T-helper 9 cell (primary cell): ENCODE measurements at regions not wholly inside any gene's neighbourhood (a gene's known extent, or its start where the extent isn't known, plus 50 kb on each side); places are given as distances from the start of the nearest gene placed in this dataset.
"Not testable (repeated sequence)": the region's sequence is repeated elsewhere in the genome, so short reads cannot be mapped to it uniquely, and the experiment has no call there.

ENCODE experiments used
- DNase-seq: peaks from one replicate; pipeline ENCODE4 v3.0.0-alpha.2; 2020

DNA sequence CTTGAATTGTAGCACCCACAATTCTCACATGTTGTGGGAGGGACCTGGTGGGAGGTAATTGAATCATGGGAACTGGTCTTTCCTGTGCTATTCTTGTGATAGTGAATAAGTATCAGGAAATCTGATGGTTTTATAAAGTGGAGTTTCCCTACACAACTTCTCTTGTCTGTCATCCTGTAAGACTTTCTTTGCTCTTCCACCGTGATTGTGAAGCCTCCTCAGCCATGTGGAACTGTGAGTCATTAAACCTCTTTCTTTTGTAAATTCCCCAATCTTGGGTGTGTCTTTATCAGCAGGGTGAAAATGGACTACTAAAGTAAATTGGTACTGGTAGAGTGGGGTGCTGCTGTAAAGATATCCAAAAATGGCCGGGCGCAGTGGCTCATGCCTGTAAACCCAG is 215.6 kb downstream of the LIG4 start:
- no peak for DNase-seq

DNA sequence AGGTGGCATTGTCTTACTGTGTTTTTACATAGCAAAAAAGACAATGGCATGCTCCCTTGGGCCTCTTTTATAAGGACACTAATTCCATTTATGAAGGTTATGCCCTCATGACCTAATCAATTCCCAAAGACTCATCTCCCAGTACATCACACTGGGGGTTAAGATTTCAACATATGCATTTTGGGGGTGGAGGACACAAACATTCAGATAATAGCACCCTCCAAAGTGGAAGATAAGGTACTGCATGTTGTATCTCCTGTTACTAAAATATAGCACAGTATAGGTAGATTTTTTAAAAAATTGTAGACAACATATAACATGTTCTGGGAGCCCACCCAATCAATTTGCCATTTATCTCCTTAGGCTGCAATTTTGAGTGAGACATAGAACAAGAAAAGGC is 221.2 kb downstream of the LIG4 start:
- no peak for DNase-seq

DNA sequence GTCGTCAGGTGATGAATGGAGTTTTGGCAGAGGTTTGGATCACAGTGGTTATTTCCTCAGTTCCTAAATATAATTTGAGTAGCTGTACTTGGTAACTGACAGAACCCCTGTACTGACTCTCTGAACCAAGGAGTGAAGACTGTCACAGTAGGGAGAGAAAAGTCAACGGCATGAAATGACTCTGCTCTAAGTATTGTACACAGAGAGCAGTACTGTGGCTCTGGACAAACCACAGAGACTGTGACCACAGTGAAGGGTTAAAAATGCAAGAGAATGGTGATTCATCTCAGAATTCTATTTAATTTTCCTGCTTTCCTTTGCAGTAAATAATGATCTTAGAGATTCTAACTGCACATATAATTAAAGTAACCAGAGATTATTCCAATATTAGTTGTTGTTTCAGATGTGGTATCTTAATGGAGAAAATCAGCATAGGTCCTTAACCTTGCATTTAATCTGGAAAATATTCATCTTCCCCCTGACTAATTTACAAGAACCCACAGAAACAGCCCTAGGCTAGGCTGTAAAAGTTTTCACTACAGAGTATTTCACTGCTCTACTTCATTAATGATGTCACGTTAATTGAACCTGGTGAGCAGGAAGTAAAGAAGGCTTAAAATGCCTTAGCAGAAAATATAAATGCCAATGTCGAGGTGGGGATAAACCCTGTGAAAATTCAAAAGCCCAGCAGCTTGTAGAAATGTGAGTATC is 221.9 kb downstream of the LIG4 start:
- no peak for DNase-seq

DNA sequence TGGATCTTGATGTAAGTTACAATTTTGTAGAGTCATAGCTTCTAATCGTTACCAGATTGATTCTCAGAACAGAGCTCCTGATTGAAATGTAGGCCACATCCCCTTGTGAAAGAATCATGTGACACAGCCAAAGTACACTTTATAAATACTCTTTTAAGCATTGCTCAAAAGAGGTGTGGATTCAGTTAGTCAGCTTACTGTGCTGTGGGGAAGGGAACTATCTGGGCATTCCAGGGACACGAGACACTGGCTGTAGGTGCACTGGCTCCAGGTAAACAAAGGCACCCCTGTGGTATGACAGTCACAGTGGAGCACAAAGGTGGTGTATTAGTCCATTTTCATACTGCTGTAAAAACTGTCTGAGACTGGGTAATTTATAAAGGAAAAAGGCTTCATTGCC is 222.8 kb downstream of the LIG4 start:
- DNase-seq, result no peak

DNA sequence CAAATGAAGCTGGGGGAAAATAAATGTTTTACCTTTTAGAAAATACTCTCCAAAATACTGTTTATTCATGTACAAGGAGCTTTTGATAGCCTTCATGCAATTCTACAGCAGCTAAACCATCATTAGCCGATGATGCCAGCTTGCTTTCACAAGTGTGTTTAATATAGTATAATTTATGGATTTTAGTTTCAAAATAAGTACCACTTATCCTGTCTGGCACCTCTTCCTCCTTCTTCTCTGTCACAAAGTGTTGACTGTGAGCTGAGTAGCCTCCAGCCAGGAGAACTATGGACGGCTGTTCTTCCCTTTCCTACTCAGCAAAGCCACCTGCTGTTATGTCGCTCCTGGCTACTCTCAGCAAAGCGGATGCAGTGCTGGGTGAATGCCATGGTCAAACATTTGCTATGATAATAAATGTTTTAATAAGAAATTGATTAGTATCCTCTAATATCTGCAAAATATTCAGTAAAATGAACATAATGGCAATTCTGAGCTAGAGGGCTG is 238.2 kb downstream of the LIG4 start:
- no peak for DNase-seq

DNA sequence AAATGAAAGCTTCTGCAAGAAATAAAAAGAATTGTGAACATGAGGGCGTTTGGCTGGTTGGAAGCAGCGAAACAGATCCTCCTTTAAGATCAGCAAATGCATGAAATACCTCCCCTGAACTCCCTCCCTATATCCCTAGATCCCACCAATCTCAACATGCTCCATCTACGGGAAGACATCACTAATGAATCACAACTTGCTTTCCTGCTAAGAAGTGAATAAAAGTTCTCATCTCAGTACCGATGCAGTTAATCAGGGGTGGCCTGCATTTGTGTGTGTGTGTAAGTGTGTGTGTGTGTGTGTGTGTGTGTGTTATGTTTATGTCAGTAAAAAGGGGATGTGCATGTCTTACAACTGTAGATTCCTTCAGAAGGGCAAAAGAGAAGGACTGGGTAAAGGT is 238.7 kb downstream of the LIG4 start:
- no peak for DNase-seq

DNA sequence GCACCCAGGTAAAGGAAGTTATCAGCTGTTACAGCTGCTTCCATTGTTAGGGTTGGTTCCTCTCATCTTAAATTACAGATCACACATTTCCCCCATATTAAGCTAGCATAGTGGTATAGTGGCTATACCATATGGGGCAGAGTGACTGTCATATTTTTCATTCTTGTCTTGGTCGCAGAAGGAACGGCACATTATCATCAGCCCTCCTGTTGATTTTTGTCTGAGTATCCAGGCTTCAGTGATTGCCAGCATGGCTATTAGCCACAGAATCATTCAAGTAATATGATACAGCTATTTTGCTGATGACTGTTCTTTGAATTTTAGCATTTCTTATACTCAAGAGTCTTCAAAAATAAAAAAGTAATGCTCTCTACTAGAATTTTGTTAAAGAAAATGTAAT is 240.9 kb downstream of the LIG4 start:
- no peak for DNase-seq

DNA sequence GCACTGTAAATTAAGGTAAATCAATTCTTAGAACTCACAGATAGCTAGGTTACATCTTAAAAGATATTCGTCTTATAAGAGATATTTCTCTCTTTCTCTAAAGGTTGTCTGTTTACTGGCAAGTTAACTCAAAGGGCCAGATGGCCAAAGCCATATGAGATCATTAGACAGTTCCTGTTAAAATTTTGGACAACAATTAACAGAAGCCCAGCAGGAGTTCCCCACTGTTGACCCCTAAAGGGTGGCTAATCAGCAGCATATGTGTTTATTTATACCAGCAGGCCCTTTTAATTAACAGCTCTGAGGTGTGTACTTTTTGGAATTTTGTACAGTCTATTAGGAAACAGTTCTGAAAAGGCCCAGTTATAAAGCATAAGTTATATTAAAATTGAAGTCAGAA is 245.8 kb downstream of the LIG4 start:
- no peak for DNase-seq

DNA sequence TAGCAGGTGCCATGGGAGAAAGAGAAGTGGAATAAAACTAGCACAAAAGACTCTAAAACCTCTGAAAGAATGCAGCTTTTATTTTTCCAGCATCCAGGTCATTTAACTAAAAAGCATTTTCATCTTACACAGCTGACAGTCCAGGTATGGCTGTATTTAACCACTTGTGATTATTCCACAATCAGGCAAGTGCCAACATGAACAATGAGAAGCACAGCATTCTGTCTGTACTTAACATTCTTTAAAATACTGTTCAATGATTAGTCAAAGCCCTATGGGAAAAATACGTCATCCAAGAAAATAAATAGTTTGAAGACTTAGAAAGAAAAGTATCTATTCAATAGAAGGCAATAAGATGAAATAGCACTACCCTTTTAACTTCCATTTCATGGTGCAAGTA is 246.9 kb downstream of the LIG4 start:
- DNase-seq, result no peak

DNA sequence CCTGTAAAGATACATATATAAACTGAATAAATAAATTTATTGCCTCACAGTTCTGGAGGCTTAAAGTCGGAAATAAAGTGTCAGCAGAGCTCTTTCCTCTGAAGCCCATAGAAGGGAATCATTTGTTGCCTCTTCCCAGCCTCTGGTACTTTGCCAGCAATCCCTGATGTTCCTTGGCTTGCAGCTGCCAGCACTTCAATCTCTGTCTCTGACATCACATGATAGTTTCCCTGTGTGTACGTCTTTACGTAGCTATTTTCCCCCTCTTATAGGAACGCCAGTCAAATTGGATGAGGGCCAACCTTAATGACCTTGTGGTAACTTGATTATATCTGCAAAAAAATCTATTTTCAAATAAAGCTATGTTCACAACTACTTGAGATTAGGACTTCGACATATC is 250.9 kb downstream of the LIG4 start:
- no peak for DNase-seq

DNA sequence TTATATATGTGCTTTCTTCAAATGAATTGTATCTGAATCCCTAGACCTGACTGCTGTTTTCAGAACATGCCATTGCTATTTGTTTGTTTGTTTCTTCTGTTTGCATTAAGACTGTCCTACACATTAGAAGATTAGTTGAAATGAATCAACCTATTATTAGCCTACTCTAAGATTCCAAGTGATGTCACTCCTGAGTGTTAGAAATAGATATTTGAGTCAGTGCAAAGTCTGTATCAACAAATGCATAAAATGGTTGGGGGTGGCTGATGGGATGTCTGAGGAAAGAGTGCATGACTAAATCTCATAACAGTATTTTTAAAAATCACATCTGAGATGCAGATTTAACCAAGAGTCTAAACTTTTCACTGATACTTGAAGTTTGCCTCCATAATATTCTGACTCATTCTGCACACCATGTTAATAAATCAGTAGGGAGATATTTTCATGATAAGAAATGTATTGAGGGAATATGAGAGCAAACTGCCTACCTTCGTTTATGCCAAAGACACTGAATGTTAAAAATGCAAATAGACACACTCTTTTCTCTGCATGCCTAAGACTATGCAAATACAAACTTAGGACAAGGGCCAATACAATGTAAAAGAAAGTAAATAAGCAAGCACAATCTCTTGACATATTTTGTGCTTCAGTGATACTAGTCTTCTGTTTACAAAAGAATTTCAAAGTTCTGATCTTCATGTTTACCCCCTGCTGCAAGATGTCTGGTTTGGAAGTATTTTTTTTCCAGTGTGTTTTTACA is 253.3 kb downstream of the LIG4 start:
- DNase-seq, result no peak

DNA sequence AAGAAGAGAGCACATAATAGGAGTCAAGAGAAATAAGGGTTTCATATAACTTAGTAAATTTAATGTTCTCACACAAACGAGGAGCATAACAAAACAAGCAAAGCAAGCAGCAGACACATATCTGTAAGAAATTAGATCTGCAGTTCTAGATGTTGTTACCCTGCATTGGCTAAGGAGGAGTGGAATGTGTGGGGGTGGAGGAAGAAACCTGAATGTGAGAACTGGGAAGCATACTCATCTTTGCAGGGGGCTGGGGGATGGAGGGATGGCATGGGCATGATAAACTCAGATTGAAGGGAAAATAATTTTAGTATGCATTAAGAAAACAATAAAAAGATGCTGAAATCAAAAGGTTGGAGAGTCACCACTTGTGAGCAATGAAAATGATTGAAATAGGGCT is 255.0 kb downstream of the LIG4 start:
- DNase-seq, result no peak

DNA sequence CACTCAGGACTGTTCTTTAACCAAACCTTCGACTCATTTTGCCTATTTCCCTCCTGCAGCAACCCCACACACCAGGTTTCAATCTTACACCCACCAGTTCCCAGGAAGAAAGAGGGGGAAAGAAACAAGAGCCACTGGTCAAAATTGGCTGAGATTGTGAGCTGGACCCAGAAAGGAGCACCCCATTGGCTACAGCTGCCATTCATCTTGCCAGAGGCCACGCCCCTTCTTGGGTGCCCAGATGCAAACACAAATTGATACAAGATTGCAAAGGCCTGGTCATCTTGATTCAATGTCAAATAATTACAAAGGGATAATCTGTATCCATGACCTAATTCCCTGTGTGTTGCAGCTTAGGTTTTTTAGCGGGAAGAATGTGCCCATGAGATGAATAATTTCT is 258.4 kb downstream of the LIG4 start:
- DNase-seq, result no peak

DNA sequence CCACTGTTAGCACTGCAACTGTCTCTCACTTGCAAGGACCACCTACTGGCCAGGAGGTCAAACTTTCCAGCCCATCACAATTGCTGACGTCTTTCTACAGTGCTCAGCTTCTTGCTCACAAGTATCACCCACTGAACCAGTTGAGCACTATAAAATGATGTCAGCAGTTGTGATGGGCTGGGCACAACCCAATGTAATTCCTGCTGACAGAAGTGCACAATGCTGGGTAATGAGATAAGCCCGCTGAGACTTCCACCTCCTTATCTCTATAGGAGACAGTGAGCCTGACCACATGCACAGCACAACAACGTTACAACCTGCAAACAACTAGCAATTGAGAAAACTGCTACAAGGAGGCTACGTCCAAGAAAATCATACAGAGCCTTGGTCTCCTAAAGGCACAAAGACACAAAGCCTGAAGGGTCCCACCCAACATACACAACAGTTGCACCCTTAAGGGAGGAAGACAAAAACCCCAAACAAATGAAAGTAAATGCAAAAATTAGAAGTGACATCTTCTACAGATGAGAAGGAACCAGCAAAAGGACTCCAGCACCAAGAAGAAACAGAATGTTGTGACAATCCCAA is 273.2 kb downstream of the LIG4 start:
- no peak for DNase-seq

DNA sequence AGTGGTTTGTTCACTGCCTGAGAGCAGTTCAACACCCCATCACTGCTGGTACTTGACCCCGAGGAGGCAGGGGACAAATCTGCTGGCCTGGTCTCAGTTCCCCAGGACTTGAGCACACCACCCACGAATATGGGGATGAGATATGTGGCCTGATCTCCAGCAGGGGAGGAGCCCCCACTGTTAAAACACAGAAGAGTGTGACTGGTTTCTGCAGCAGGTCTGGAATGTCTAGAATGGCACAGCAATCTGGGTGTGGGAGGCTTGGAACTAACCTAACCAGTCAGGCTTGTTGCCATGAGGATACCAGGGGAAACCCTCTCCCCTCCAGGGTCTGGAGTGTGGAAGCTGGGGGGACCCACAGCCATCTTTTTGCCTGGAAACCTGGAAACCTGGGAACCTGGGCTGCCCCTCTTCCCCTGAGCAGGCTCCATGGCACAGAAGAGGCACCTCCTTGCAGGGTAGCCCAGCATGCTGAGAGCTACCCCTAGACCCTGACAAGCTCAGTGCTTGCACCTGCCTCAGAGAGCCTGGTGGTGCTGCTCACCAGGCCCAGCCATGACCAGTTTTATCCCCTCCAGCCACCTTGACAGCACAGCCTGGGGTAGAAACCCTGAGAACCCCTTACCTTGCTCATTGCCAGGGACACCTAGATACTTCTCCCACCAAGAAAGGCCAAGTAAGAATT is 273.8 kb downstream of the LIG4 start:
- no peak for DNase-seq

DNA sequence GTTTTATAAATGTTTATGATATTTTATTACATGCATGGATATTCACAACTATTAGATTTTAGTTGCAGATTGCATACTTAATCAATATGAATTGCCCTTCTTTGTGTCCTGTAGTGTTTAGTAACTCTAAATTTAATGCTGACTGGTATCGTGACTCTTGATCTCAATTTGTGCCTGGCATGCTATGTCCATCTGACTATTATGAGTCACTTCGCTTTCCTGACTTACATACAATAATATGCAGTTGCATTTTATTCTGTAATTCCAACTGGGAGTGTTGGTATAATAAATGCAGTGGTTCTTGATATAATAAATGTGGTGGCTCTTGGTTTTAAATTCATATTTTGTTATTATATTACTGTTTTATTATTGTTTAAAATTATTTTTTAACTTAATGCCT is 277.5 kb downstream of the LIG4 start:
- no peak for DNase-seq

DNA sequence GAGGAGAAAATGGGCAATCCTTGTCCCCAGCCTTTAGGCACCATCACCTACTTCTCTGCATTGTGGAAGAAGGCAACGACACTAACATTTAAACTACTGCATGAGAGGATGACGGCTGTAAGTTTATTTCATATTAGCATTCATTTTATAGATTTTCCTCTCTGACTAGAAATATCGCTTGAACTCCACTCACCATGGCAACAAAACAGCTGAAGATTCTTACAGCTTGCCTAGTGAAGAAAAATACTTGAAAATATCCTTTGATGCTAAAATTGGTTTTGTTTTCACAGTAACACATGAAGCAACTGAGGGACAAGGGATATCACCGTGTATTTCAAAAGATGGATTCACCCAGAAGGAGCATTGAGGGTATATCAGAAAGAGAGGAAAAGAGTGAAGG is 284.3 kb downstream of the LIG4 start:
- DNase-seq, result no peak

DNA sequence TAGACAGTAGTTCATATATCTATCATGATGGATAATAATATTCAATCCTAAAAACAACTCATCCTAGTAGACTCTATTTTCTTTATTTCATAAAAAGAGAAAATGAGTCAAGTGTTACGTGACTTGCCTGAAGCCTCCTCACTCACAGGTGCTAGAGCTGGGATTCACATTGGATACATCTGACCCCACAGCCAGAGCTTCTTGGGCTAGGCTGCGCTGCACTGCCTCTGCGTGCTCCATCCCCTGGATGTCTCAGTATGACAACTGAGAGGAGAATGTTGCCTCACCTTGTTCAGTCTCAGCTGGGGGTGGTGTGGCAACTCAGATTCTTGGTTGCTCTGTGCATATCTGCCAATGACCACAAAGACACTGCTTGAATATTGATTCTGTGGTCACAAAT is 286.6 kb downstream of the LIG4 start:
- no peak for DNase-seq

DNA sequence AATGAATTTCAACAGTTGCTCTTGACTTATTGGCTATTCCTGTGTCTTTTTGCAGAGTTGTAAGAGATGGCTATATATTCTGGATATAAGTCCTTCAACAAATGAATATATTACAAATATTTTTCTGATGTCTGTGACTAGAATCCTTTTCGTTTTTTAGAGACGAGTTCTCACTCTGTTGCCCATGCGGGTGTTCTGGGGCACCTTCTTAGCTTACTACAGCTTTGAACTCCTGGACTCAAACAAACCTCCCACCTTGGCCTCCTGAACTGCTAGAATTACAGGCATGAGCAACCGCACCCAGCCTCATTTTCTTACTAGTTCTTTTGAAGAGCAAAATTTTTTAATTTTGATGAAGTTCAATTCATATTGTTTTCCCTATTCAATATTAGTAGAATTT is 287.8 kb downstream of the LIG4 start:
- DNase-seq, result no peak

DNA sequence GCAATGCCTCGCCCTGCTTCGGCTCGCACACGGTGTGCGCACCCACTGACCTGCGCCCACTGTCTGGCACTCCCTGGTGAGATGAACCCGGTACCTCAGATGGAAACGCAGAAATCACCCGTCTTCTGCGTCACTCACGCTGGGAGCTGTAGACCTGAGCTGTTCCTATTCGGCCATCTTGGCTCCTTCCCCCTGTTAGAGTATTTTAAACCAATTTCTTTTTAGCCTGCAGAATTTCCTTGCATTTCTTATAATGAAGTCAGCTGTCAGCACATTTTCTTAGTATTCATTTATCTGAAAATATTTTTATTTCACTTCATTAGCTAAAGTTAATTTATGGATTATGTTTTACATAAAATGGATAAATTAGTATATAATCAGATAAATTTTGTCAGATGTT is 288.8 kb downstream of the LIG4 start:
- DNase-seq, result not testable (repeated sequence)

DNA sequence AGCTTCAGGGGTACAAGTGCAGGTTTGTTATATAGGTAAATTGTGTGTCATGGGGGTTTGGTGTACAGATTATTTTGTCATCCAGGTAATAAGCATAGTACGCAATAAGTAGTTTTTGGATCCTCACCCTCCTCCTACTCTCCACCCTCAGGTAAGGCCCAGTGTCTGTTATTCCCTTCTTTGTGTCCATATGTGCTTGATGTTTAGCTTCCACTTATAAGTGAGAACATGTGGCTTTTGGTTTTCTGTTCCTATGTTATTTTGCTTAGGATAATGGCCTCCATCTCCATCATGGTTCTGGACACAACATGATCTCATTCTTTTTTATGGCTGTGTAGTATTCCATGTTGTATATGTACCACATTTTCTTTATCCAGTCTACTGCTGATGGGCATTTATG is 298.4 kb downstream of the LIG4 start:
- not testable (repeated sequence) for DNase-seq

DNA sequence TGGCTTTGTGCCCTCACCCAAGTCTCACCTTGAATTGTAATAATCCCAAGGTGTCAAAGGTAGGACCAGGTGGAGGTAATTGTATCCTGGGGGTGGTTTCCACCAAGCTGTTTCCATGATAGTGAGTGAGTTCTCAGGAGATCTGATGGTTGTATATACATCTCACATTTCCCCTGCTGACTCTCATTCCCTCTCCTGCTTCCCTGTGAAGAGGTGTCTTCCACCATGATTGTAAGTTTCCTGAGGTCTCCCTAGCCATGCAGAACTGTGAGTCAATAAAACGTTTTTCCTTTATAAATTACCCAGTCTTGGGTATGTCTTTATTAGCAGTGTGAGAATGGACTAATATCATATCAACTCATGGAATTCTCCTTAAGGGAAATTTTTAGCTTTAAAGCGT is 302.6 kb downstream of the LIG4 start:
- no peak for DNase-seq

DNA sequence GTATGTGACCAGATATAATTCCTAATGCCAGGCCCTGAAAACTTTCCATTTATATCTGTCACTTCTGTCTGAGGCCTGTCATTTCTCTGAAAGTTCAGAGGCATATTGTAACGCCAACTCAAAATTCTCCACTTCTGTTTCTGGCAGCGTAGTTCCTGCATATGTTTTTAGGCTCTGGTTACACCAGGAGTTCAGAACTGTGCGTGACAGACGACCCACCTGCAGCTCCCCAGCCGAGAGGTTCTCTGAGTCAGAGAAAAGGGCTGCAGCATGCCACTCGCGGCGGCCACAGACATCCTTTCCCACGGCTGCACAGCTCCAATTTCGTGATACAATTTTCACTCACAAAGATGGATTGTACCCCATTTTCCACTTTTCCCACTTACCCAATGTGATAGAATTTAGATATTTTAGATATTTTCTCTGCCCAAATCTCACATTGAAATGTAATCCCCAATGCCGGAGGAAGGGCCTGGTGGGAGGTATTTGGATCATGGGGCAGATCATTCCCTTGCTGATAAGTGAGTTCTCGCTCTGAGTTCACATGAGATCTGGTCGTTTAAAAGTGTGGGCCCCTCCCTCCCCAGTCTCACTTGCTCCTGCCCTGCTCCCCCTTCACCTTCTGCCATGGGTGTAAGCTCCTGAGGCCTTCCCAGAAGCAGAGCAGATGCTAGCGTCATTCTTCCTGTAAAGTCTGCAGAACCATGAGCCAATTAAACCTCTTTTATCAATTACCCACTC is 308.1 kb downstream of the LIG4 start:
- no peak for DNase-seq
